T-helper 1 cell treated with Interleukin-12 subunit alpha and Interleukin-12 subunit beta and Interleukin-4 antibody, amounts not matched to agents 30 μg/mL and 1 μg/mL, for 36 hours (primary cell): ENCODE measurements at regions not wholly inside any gene's neighbourhood (a gene's known extent, or its start where the extent isn't known, plus 50 kb on each side); places are given as distances from the start of the nearest gene placed in this dataset.
A peak's percentile ranks its signal among the peaks of the same experiment; 100 is the strongest.
"Not testable (repeated sequence)": the region's sequence is repeated elsewhere in the genome, so short reads cannot be mapped to it uniquely, and the experiment has no call there.

Experiments
- H3K27ac Mint-ChIP-seq: one replicate; pipeline ENCODE4 v1.8.0; 2021; ENCODE audit warnings: mild to moderate bottlenecking, mixed read lengths
- H3K27me3 Mint-ChIP-seq: one replicate; pipeline ENCODE4 v1.8.0; 2021; ENCODE audit warnings: low read depth, mixed read lengths
- H3K36me3 Mint-ChIP-seq: one replicate; pipeline ENCODE4 v1.8.0; 2021; ENCODE audit warnings: low read depth, mixed read lengths
- H3K4me1 Mint-ChIP-seq: one replicate; pipeline ENCODE4 v1.8.0; 2021; ENCODE audit warnings: low read depth, mixed read lengths
- H3K4me3 Mint-ChIP-seq: one replicate; pipeline ENCODE4 v1.8.0; 2021; ENCODE audit warnings: mild to moderate bottlenecking, moderate library complexity, mixed read lengths
- H3K9me3 Mint-ChIP-seq: one replicate; pipeline ENCODE4 v1.8.0; 2021; ENCODE audit warnings: mixed read lengths

DNA sequence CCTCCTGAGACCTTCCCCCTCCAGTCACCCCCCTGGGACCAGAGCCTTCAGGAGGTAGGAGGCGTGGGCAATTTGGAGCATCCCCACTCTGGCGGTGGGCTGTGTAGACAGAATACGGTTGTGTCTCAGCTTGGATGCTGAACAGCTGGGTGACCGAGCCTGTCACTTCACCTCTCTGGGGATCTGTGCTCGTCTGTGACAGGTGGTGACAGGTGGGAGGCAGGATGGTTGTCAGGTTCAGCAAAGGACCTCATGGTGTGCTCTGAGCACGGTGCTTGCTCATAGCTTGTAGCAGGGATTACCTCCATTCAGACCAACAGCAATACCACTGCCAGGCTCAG is 186.5 kb upstream of the HS6ST1 start:
- no peak overlapping the region for H3K27ac Mint-ChIP-seq
- H3K27me3 Mint-ChIP-seq: peaks cover 5% of the 10 kb centered on the region
- no peaks in the 10 kb centered on the region for H3K9me3 Mint-ChIP-seq
- no peak overlapping the region for H3K4me3 Mint-ChIP-seq
- H3K36me3 Mint-ChIP-seq: no peaks in the 10 kb centered on the region
- no peaks in the 10 kb centered on the region for H3K4me1 Mint-ChIP-seq

DNA sequence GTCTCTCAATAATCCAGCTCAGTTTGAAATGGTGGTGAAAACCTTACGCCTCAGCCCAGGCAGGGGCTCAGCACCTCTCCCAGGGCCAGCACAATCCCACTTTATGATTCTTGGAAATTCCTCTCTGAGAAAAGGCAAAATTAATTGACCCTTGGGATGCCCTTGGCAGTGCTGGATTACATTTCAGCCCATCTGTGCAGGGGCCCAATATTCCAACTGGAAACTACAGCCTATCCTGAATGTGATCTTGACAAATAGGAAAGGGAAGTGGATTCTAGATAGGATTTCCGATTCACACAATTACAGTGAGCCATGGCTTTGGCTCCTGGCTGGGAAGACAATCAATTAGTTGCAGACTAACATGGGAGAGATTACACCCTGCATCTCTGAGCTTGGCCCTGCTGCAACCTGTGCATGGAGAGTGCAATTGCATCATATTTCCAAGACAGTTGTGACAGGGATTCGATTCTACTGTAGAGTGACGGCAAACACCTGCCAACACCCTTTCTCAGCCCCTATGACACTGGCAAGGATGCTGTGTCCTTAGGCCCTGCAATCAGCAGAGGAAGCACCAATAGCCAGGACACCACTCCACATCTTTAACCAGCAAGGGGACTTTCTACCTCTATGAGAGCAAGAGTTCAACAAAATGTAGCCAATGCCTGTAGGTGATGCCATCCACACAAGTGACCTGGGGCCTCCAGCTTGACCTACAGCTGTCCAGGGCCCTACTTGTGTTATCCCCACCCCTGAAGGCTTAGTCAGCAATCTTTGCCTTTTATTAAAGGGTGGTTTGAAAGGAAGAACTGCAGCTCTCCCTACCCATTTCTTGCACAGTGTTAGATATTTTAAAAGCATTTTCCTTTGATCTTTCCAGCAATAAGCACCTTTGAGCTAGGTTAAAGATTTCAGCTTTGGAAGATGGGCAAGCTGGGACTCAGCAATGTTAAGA is 187.2 kb upstream of the HS6ST1 start:
- H3K36me3 Mint-ChIP-seq: no peaks in the 10 kb centered on the region
- H3K27me3 Mint-ChIP-seq: peaks cover 5% of the 10 kb centered on the region
- no peak overlapping the region for H3K4me3 Mint-ChIP-seq
- no peaks in the 10 kb centered on the region for H3K4me1 Mint-ChIP-seq
- no peak overlapping the region for H3K27ac Mint-ChIP-seq
- no peaks in the 10 kb centered on the region for H3K9me3 Mint-ChIP-seq

DNA sequence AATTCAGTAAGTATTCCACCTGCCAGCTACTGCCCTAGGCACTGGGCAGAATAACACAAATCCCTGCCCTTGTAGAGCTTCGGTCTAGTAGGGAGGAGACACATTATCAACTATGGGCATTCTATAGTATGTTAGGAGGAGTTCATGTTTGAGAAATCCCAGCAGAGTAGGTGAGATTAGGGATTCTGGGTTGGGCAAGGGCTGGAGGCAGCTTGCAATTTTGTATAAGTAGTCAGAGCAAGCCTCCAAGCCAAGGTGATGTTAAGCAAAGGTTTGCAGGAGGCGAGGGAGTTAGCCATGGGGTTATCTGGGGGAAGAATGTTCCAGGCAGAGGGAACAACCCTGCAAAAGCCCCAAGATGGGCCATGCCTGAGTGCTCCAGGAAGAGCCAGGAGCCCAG is 187.9 kb upstream of the HS6ST1 start:
- Mint-ChIP-seq H3K27me3 (peaks cover 5% of the 10 kb centered on the region), H3K9me3 (no peaks in the 10 kb centered on the region), H3K4me1 (no peaks in the 10 kb centered on the region), H3K36me3 (no peaks in the 10 kb centered on the region), H3K4me3 (no peak overlapping the region), H3K27ac (no peak overlapping the region)

DNA sequence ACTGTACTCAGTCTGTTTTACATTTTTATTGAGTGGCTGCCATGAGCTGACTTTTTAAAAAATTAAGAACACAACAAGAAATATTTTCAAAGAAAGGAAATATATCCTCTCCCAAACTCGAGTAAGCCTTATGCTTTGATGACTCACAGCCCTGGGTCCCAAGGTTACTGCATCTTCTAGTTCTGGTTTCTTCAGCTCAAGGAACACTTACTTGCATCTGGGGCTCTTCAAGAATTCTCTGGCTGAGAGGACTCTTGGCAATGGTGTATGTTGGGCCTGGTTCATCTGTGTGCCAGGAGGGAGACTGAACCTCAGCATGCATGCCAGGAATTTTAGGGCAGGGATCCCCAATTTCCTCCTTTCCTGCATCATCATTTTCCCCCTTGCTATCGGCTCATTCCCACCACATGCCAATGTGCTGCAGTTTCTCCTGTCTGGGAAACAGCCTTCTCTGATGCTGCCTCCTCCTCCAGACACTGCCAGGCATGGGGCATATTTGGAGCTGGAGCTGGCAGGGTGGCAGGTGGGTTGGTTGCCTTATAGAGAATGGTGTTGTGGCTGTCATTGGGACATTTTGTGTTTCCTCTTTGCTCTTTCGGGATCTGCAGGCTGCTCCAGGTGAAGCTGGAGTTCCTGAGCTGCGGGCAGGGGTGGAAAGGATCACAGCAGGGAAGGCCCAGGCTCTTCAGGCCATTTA is 192.2 kb upstream of the HS6ST1 start:
- no peaks in the 10 kb centered on the region for H3K36me3 Mint-ChIP-seq
- H3K4me1 Mint-ChIP-seq: peaks cover 11% of the 10 kb centered on the region
- H3K4me3 Mint-ChIP-seq: no peak overlapping the region
- no peaks in the 10 kb centered on the region for H3K9me3 Mint-ChIP-seq
- H3K27me3 Mint-ChIP-seq: peaks cover 5% of the 10 kb centered on the region
- no peak overlapping the region for H3K27ac Mint-ChIP-seq

DNA sequence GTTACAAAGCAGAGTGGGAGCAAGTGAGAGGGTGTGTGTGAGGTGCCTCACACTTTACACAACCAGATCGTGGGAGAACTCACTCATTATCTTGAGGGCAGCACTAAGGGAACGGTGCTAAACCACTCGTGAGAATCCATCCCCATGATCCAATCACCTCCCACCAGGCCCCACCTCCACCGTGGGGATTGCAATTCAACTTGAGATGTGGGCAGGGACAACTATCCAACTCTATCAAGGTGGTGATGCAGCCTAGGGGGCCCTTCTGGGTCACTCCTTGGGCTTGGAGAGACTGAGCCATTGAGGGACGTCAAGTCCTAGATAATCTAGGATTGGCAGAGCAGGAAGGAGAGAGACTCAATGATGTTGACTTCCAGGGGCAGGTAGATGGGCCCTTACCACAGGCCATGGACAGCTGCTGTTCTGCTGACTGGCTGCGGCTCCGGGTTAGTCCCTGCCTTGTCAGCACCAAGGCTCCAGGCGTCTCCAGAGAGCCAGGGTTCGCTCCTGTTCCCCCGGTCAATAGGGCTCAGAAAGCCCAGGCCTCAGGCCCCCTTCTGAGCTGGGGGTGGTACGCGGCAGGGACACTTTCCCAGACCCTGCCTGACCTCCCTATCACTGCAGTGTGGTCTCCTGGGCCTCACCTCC is 193.2 kb upstream of the HS6ST1 start:
- Mint-ChIP-seq H3K9me3 (no peaks in the 10 kb centered on the region), H3K36me3 (no peaks in the 10 kb centered on the region), H3K4me1 (peaks cover 11% of the 10 kb centered on the region), H3K4me3 (no peak overlapping the region), H3K27ac (no peak overlapping the region), H3K27me3 (no peaks in the 10 kb centered on the region)

DNA sequence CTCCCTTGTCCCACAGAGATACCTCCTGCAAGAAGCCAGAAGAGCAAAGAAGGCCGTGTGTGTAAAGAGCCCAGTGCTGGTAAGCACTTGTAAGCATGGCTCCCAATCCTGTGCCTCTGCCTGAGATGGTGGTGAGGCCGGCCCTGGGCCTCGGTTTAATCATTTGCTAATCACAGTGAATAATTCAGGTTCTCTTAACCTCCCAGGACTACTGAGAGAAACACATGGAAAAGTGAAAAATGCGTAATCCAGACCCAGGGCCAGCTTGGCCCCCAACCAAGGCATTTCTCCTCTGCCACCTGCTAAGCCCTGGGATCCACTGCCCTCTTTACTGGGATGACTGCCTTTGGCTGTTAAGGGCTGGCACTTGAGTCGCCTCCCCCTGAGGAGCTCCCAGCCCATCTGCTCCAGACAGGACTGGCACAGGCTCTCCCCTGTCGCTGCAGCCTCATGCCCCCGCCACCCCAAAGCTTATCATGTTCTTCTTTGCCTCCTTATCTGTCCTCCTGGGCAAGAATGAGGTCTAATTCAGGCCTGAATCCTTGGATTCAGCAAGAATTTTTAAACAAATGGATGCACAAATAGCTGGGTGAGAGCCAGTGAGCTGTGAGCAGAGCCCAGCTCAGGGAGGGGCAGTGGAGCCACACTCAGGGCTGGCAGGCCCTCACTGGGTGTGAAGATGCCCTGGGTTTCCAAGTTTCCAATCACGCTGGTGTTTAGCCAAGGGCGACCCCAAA is 193.9 kb upstream of the HS6ST1 start:
- H3K9me3 Mint-ChIP-seq: no peaks in the 10 kb centered on the region
- H3K27ac Mint-ChIP-seq: no peak overlapping the region
- no peaks in the 10 kb centered on the region for H3K36me3 Mint-ChIP-seq
- H3K4me3 Mint-ChIP-seq: no peak overlapping the region
- H3K27me3 Mint-ChIP-seq: no peaks in the 10 kb centered on the region
- peaks cover 11% of the 10 kb centered on the region for H3K4me1 Mint-ChIP-seq

DNA sequence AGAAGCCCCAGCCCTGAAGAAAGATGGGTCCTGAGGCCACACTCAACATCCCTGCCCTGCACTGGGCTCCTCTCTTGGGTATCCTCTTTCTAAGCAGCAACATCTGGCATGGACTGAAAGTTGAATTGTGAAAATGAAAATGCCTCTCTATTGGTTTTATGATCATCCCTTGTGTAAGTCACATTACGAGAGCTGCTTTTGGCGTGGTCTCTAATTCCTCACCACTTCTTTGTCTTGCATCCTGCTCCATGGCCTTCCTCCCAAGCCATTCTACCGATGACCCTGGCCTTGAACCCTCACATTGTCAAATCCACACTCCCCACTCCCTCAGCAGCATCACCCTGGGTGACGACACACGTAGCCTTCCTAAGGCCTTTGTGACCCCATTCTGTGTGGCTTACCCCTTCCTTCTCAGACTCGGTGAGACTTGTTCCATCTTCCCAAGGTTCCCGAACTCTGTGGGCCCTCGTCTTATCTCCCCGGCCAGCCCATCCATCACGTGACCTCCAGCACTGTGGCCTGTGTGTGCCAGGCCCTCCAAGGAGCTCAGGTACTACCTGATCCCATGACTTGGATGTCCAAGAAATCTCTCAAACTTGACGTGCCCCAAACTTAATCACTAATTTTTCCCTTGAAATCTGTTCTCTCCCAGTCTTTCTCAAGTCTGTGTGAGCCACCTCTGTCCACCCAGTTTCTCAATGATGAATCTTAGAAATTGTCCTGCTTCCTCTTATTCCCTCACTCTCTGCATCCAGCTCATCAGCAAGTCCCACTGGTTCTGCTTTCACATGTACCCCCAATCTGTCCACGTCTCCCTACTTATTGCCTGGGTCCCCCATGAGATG is 194.7 kb upstream of the HS6ST1 start:
- Mint-ChIP-seq H3K4me1 (peaks cover 11% of the 10 kb centered on the region), H3K27me3 (no peaks in the 10 kb centered on the region), H3K27ac (no peak overlapping the region), H3K9me3 (no peaks in the 10 kb centered on the region), H3K4me3 (no peak overlapping the region), H3K36me3 (no peaks in the 10 kb centered on the region)

DNA sequence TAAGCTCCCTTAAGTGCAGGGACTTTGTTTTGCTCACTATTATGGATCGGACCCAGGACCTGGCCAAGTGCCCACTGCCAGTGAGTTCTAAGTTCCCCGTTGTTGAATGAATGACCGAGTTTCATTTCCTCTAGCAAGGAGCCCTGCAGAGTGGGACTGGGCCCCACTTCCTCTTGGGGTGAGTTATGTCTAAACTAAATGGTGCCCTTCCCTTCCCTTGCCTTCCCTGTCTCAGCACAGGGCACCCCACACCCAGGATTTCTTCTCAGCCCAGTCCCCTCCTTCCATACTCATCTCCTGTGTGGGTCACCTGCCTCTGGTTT is 195.3 kb upstream of the HS6ST1 start:
- no peak overlapping the region for H3K27ac Mint-ChIP-seq
- H3K9me3 Mint-ChIP-seq: no peaks in the 10 kb centered on the region
- H3K27me3 Mint-ChIP-seq: no peaks in the 10 kb centered on the region
- H3K4me3 Mint-ChIP-seq: no peak overlapping the region
- H3K36me3 Mint-ChIP-seq: no peaks in the 10 kb centered on the region
- peaks cover 11% of the 10 kb centered on the region for H3K4me1 Mint-ChIP-seq

DNA sequence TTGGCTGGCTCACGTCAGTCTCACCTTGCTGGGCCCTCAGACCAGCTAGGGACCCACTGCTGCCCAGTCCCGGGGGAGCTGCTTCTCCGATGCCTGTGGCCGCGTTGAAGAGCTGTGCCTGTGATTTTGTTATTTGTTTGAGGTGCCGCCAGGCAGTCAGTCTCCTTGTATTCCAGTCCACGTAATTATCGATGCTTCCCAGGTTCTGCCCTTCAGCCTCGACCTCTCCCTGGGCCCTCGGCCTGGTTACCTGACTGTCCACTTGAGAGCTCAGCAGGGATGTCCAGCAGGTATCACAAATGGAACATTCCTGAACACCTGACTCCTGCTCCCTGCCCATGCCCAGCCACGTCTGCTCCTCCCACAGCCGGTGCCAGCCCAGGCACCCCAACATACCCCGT is 195.9 kb upstream of the HS6ST1 start:
- H3K27ac Mint-ChIP-seq: no peak overlapping the region
- H3K27me3 Mint-ChIP-seq: no peaks in the 10 kb centered on the region
- H3K4me3 Mint-ChIP-seq: no peak overlapping the region
- no peaks in the 10 kb centered on the region for H3K36me3 Mint-ChIP-seq
- no peaks in the 10 kb centered on the region for H3K9me3 Mint-ChIP-seq
- H3K4me1 Mint-ChIP-seq: peaks cover 11% of the 10 kb centered on the region

DNA sequence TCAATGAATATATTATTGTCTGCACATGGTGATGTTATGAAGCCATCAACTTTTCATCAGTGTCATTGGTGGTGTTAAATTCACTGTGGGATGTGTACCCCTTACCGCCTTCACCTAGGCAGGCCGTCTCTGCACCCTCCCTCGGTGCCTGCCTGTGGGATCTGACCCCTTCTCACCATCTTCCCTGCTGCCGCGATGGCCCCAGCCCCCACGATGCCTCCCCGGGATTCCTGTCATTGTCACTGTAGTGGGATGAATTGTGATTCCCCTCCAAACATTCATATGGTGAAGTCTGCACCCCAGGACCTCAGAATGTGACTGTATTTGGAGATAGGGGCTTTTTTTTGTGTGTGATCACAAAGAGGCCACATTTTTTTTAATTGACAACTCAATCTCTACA is 198.3 kb upstream of the HS6ST1 start:
- Mint-ChIP-seq H3K4me3 (no peak overlapping the region), H3K9me3 (no peaks in the 10 kb centered on the region), H3K36me3 (no peaks in the 10 kb centered on the region), H3K27ac (no peak overlapping the region), H3K27me3 (no peaks in the 10 kb centered on the region), H3K4me1 (peaks cover 27% of the 10 kb centered on the region)

DNA sequence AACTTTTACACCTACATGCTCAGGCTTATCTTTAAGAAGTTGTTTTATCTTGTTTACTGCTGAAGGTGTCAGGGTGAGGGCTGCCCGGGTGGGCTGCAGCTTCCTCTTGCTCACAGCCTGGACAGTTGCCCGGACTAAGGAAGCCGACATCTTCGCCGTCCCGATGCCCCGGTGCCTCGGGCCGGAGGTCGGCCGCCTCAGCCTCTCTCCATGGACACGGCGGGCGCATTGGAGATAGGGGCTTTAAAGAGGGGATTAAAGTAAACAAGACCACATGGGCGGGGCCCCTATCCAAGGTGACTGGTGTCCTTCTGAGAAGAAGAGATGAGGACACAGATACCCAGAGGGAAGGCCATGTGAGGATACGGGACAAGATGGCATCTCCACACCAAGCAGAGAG is 200.4 kb upstream of the HS6ST1 start:
- not testable (repeated sequence) for H3K27me3 Mint-ChIP-seq, H3K27ac Mint-ChIP-seq, H3K4me3 Mint-ChIP-seq, H3K36me3 Mint-ChIP-seq, H3K9me3 Mint-ChIP-seq
- peaks cover 23% of the 10 kb centered on the region for H3K4me1 Mint-ChIP-seq

DNA sequence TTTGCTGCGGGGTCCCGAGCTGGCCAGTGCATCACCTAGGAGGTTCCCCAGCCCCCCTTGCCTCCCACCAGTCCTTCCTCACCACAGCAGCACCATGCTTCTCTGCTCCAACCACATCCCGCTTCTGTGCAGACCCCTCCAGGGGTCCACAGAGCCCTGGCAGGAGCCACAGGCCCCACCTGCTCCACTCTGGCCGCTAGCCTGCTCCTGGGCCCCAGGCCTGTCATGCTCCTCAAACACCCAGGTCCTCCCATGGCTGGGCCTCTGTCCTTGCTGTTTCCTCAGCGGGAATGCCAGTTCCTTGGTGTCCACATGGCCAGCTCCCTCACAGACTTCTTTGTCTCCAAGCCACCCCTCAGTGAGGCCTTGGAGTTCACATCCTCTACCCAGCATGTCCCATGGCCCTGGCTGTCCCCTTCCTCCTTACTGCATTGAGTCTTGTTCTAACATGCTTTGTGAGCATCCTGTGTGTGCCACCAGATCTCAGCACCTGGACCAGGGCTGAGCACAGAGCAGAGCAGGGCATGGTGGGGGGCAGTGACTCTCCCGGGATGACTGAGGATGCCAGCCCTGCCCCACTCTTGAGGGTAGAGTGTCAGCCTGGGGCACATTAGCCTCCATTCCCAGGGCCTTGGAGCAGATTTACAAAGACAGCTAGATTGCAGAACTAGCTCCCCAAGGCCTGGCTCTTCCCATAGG is 201.0 kb upstream of the HS6ST1 start:
- peaks cover 19% of the 10 kb centered on the region for H3K4me1 Mint-ChIP-seq
- peak overlapping the region; percentile 8 for H3K27ac Mint-ChIP-seq
- no peaks in the 10 kb centered on the region for H3K36me3 Mint-ChIP-seq
- no peaks in the 10 kb centered on the region for H3K9me3 Mint-ChIP-seq
- no peak overlapping the region for H3K4me3 Mint-ChIP-seq
- H3K27me3 Mint-ChIP-seq: peaks cover 4% of the 10 kb centered on the region

DNA sequence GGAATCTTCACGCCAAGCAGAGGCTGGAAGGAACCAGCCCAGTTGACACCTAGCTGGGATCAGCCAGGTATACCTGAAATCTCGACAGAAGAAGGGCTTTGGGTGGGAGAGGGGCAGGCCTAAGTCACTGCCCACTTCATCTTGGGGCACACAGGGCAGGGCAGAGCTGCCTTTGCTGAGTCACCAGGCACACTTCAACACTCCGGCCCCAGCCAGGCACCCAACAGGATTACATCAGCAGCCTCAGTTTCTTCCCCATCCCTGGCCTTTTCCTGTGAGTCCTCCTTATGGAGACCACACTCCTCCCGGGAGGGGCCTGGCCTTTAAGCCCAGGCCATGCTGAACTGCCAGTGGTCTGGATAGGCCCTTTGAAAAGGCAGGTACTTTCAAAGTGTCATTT is 201.7 kb upstream of the HS6ST1 start:
- no peak overlapping the region for H3K4me3 Mint-ChIP-seq
- peaks cover 4% of the 10 kb centered on the region for H3K27me3 Mint-ChIP-seq
- no peaks in the 10 kb centered on the region for H3K36me3 Mint-ChIP-seq
- H3K4me1 Mint-ChIP-seq: peaks cover 19% of the 10 kb centered on the region
- H3K27ac Mint-ChIP-seq: peak overlapping the region; percentile 42
- H3K9me3 Mint-ChIP-seq: no peaks in the 10 kb centered on the region
